ENCODE measurements at regions not wholly inside any gene's neighbourhood (a gene's known extent, or its start where the extent isn't known, plus 50 kb on each side); places are given as distances from the start of the nearest gene placed in this dataset.

GRCh38 chr5:38755181-38755580 is 90.6 kb upstream of the OSMR start:
- DNase-seq (ENCODE audit: low spot score in 2 of 2) (no peak), ATAC-seq (replicated peaks; ENCODE audit: extremely low read depth, poor library complexity, severe bottlenecking) (no peak)
- no peaks in the 10 kb centered on the region for H3K36me3 Mint-ChIP-seq (ENCODE audit: insufficient read depth)
- no peak overlapping the region for H3K27ac Mint-ChIP-seq (ENCODE audit: low read depth)
- H3K9me3 Mint-ChIP-seq: no peaks in the 10 kb centered on the region
- H3K4me1 Mint-ChIP-seq: no peaks in the 10 kb centered on the region
- peaks cover 66% of the 10 kb centered on the region for H3K27me3 Mint-ChIP-seq
- no peak overlapping the region for H3K4me3 Mint-ChIP-seq

- ATAC-seq (replicated peaks; ENCODE audit: extremely low read depth, poor library complexity, severe bottlenecking): no peak
- Mint-ChIP-seq H3K9me3 (no peaks in the 10 kb centered on the region), H3K4me1 (no peaks in the 10 kb centered on the region), H3K27ac (ENCODE audit: low read depth) (no peak overlapping the region), H3K4me3 (no peak overlapping the region), H3K27me3 (peaks cover 64% of the 10 kb centered on the region), H3K36me3 (ENCODE audit: insufficient read depth) (no peaks in the 10 kb centered on the region)
- no peak for DNase-seq (ENCODE audit: low spot score in 2 of 2)
These were observed 89.7 kb upstream of the OSMR start for GRCh38 chr5:38756068-38756467.

GRCh38 chr5:38757451-38758245 is 88.2 kb upstream of the OSMR start:
- H3K4me1 Mint-ChIP-seq: no peaks in the 10 kb centered on the region
- H3K36me3 Mint-ChIP-seq (ENCODE audit: insufficient read depth): no peaks in the 10 kb centered on the region
- no peak overlapping the region for H3K4me3 Mint-ChIP-seq

GRCh38 chr5:38758774-38759600 is 86.8 kb upstream of the OSMR start:
- H3K4me3 Mint-ChIP-seq: no peak overlapping the region
- ATAC-seq (replicated peaks; ENCODE audit: extremely low read depth, poor library complexity, severe bottlenecking) (no peak), DNase-seq (ENCODE audit: low spot score in 2 of 2) (no peak)
- H3K27me3 Mint-ChIP-seq: peaks cover 60% of the 10 kb centered on the region
- no peaks in the 10 kb centered on the region for H3K36me3 Mint-ChIP-seq (ENCODE audit: insufficient read depth)
- H3K27ac Mint-ChIP-seq (ENCODE audit: low read depth): no peak overlapping the region
- H3K4me1 Mint-ChIP-seq: no peaks in the 10 kb centered on the region
- H3K9me3 Mint-ChIP-seq: no peaks in the 10 kb centered on the region

More at GRCh38 chr5:38757451-38758245, 88.2 kb upstream of the OSMR start:
- ATAC-seq (replicated peaks; ENCODE audit: extremely low read depth, poor library complexity, severe bottlenecking): no peak
- Mint-ChIP-seq H3K27ac (ENCODE audit: low read depth) (no peak overlapping the region), H3K27me3 (peaks cover 60% of the 10 kb centered on the region), H3K9me3 (no peaks in the 10 kb centered on the region)
- DNase-seq (ENCODE audit: low spot score in 2 of 2): no peak

- peaks cover 52% of the 10 kb centered on the region for H3K27me3 Mint-ChIP-seq
- H3K4me3 Mint-ChIP-seq: no peak overlapping the region
- H3K27ac Mint-ChIP-seq (ENCODE audit: low read depth): no peak overlapping the region
- DNase-seq (ENCODE audit: low spot score in 2 of 2) (no peak), ATAC-seq (replicated peaks; ENCODE audit: extremely low read depth, poor library complexity, severe bottlenecking) (no peak)
- no peaks in the 10 kb centered on the region for H3K36me3 Mint-ChIP-seq (ENCODE audit: insufficient read depth)
- peaks cover 6% of the 10 kb centered on the region for H3K9me3 Mint-ChIP-seq
- no peaks in the 10 kb centered on the region for H3K4me1 Mint-ChIP-seq
These were observed 80.8 kb upstream of the OSMR start for GRCh38 chr5:38764937-38765391.

GRCh38 chr5:38765399-38765861 is 80.4 kb upstream of the OSMR start:
- peaks cover 52% of the 10 kb centered on the region for H3K27me3 Mint-ChIP-seq
- no peaks in the 10 kb centered on the region for H3K36me3 Mint-ChIP-seq (ENCODE audit: insufficient read depth)
- H3K9me3 Mint-ChIP-seq: peaks cover 6% of the 10 kb centered on the region
- no peaks in the 10 kb centered on the region for H3K4me1 Mint-ChIP-seq
- no peak overlapping the region for H3K27ac Mint-ChIP-seq (ENCODE audit: low read depth)
- no peak for DNase-seq (ENCODE audit: low spot score in 2 of 2)
- no peak for ATAC-seq (replicated peaks; ENCODE audit: extremely low read depth, poor library complexity, severe bottlenecking)
- no peak overlapping the region for H3K4me3 Mint-ChIP-seq

- Mint-ChIP-seq H3K27me3 (peaks cover 50% of the 10 kb centered on the region), H3K36me3 (ENCODE audit: insufficient read depth) (no peaks in the 10 kb centered on the region), H3K4me3 (no peak overlapping the region), H3K9me3 (peaks cover 6% of the 10 kb centered on the region), H3K27ac (ENCODE audit: low read depth) (no peak overlapping the region), H3K4me1 (no peaks in the 10 kb centered on the region)
- no peak for DNase-seq (ENCODE audit: low spot score in 2 of 2)
- no peak for ATAC-seq (replicated peaks; ENCODE audit: extremely low read depth, poor library complexity, severe bottlenecking)
These were observed 79.7 kb upstream of the OSMR start for GRCh38 chr5:38766151-38766550.

- no peak overlapping the region for H3K27ac Mint-ChIP-seq (ENCODE audit: low read depth)
- H3K4me1 Mint-ChIP-seq: no peaks in the 10 kb centered on the region
- H3K27me3 Mint-ChIP-seq: peaks cover 57% of the 10 kb centered on the region
- ATAC-seq (replicated peaks; ENCODE audit: extremely low read depth, poor library complexity, severe bottlenecking) (no peak), DNase-seq (ENCODE audit: low spot score in 2 of 2) (no peak)
- H3K9me3 Mint-ChIP-seq: peaks cover 6% of the 10 kb centered on the region
- H3K4me3 Mint-ChIP-seq: no peak overlapping the region
- no peaks in the 10 kb centered on the region for H3K36me3 Mint-ChIP-seq (ENCODE audit: insufficient read depth)
These were observed 77.2 kb upstream of the OSMR start for GRCh38 chr5:38768412-38769211.

- H3K27me3 Mint-ChIP-seq: peaks cover 51% of the 10 kb centered on the region
- no peak for DNase-seq (ENCODE audit: low spot score in 2 of 2)
- H3K27ac Mint-ChIP-seq (ENCODE audit: low read depth): no peak overlapping the region
- H3K4me3 Mint-ChIP-seq: no peak overlapping the region
- H3K4me1 Mint-ChIP-seq: no peaks in the 10 kb centered on the region
- no peaks in the 10 kb centered on the region for H3K36me3 Mint-ChIP-seq (ENCODE audit: insufficient read depth)
- no peaks in the 10 kb centered on the region for H3K9me3 Mint-ChIP-seq
- no peak for ATAC-seq (replicated peaks; ENCODE audit: extremely low read depth, poor library complexity, severe bottlenecking)
These were observed 73.3 kb upstream of the OSMR start for GRCh38 chr5:38772471-38772870.

- DNase-seq (ENCODE audit: low spot score in 2 of 2): no peak
- no peak overlapping the region for H3K27ac Mint-ChIP-seq (ENCODE audit: low read depth)
- H3K36me3 Mint-ChIP-seq (ENCODE audit: insufficient read depth): no peaks in the 10 kb centered on the region
- H3K4me3 Mint-ChIP-seq: no peak overlapping the region
- no peaks in the 10 kb centered on the region for H3K4me1 Mint-ChIP-seq
- no peak for ATAC-seq (replicated peaks; ENCODE audit: extremely low read depth, poor library complexity, severe bottlenecking)
- H3K27me3 Mint-ChIP-seq: peaks cover 55% of the 10 kb centered on the region
- no peaks in the 10 kb centered on the region for H3K9me3 Mint-ChIP-seq
These were observed 70.5 kb upstream of the OSMR start for GRCh38 chr5:38775218-38775840.

GRCh38 chr5:38776149-38776896 is 69.5 kb upstream of the OSMR start:
- ATAC-seq (replicated peaks; ENCODE audit: extremely low read depth, poor library complexity, severe bottlenecking): no peak
- no peak for DNase-seq (ENCODE audit: low spot score in 2 of 2)
- Mint-ChIP-seq H3K4me3 (no peak overlapping the region), H3K36me3 (ENCODE audit: insufficient read depth) (no peaks in the 10 kb centered on the region), H3K27me3 (peaks cover 61% of the 10 kb centered on the region), H3K27ac (ENCODE audit: low read depth) (no peak overlapping the region), H3K9me3 (no peaks in the 10 kb centered on the region), H3K4me1 (no peaks in the 10 kb centered on the region)

Data from central memory CD8-positive, alpha-beta T cell (primary cell).